HG02884 (cell line): ENCODE measurements at regions not wholly inside any gene's neighbourhood (a gene's known extent, or its start where the extent isn't known, plus 50 kb on each side); places are given as distances from the start of the nearest gene placed in this dataset.
"Not testable (repeated sequence)": the region's sequence is repeated elsewhere in the genome, so short reads cannot be mapped to it uniquely, and the experiment has no call there.

Experiments
- ATAC-seq: cut with Tn5 transposase; IDR thresholded peaks from one replicate; pipeline ENCODE4 v1.9.1; 2021; ENCODE audit warnings: mild to moderate bottlenecking, moderate library complexity; ENCODE audit not compliant: unreplicated experiment

- peak; percentile 7 for ATAC-seq
Observed at GRCh38 chr4:123599061-123599919, 202.7 kb downstream of the SPRY1 start.

- peak; percentile 100 for ATAC-seq
Observed at GRCh38 chr4:123599920-123600810, 203.6 kb downstream of the SPRY1 start.

- no peak for ATAC-seq
Observed at GRCh38 chr4:123600987-123601904, 204.7 kb downstream of the SPRY1 start.

GRCh38 chr4:123602007-123602406, 205.4 kb downstream of the SPRY1 start:
- ATAC-seq = no peak

GRCh38 chr4:123603165-123603564, 206.6 kb downstream of the SPRY1 start:
- ATAC-seq = no peak

GRCh38 chr4:123605797-123606196, 209.2 kb downstream of the SPRY1 start:
- ATAC-seq = not testable (repeated sequence)

- no peak for ATAC-seq
Observed at GRCh38 chr4:123606336-123606735, 209.7 kb downstream of the SPRY1 start.

GRCh38 chr4:123606946-123607542, 210.4 kb downstream of the SPRY1 start:
- peak; percentile 60 for ATAC-seq

GRCh38 chr4:123609829-123610228, 213.2 kb downstream of the SPRY1 start:
- no peak for ATAC-seq

GRCh38 chr4:123613586-123614344, 217.2 kb downstream of the SPRY1 start:
- ATAC-seq = no peak

GRCh38 chr4:123615901-123616300, 219.3 kb downstream of the SPRY1 start:
- ATAC-seq = no peak

GRCh38 chr4:123616951-123617461, 220.4 kb downstream of the SPRY1 start:
- peak; percentile 59 for ATAC-seq

GRCh38 chr4:123617791-123618190, 221.2 kb downstream of the SPRY1 start:
- ATAC-seq = no peak

GRCh38 chr4:123618606-123619005, 222.0 kb downstream of the SPRY1 start:
- ATAC-seq = no peak

- no peak for ATAC-seq
Observed at GRCh38 chr4:123619326-123619725, 222.7 kb downstream of the SPRY1 start.

GRCh38 chr4:123619895-123620294, 223.3 kb downstream of the SPRY1 start:
- ATAC-seq = no peak

- no peak for ATAC-seq
Observed at GRCh38 chr4:123621072-123621705, 224.6 kb downstream of the SPRY1 start.

GRCh38 chr4:123622572-123622971, 226.0 kb downstream of the SPRY1 start:
- ATAC-seq = no peak

GRCh38 chr4:123623611-123624010, 227.0 kb downstream of the SPRY1 start:
- no peak for ATAC-seq
